ENCODE measurements at regions not wholly inside any gene's neighbourhood (a gene's known extent, or its start where the extent isn't known, plus 50 kb on each side); places are given as distances from the start of the nearest gene placed in this dataset.
A peak's percentile ranks its signal among the peaks of the same experiment; 100 is the strongest.

GRCh38 chr5:118552731-118553360 lies 435.5 kb downstream of the DTWD2 start:
- FAIRE-seq (no peak), DNase-seq (ENCODE audit: low read depth) (no peak)
- TF ChIP-seq CTCF (IDR thresholded peaks at IDR 0.05; ENCODE audit: insufficient read depth, low read length, severe bottlenecking) = no peak
- H3K36me3 ChIP-seq (ENCODE audit: control insufficient read depth, insufficient read depth, low read length) = no peaks in the 10 kb centered on the region
- no peak overlapping the region for H3K4me3 ChIP-seq (ENCODE audit: low read depth, low read length)
- H3K27me3 ChIP-seq (ENCODE audit: control insufficient read depth, insufficient read depth, low read length) = no peaks in the 10 kb centered on the region

GRCh38 chr5:118552146-118552545 lies 436.2 kb downstream of the DTWD2 start:
- FAIRE-seq = no peak
- Histone ChIP-seq H3K4me3 (ENCODE audit: low read depth, low read length) (no peak overlapping the region), H3K36me3 (ENCODE audit: control insufficient read depth, insufficient read depth, low read length) (no peaks in the 10 kb centered on the region), H3K27me3 (ENCODE audit: control insufficient read depth, insufficient read depth, low read length) (no peaks in the 10 kb centered on the region)
- TF ChIP-seq CTCF (IDR thresholded peaks at IDR 0.05; ENCODE audit: insufficient read depth, low read length, severe bottlenecking) = no peak
- DNase-seq (ENCODE audit: low read depth) = no peak

- H3K27me3 ChIP-seq (ENCODE audit: control insufficient read depth, insufficient read depth, low read length) = no peaks in the 10 kb centered on the region
- no peak for DNase-seq (ENCODE audit: low read depth)
- no peaks in the 10 kb centered on the region for H3K36me3 ChIP-seq (ENCODE audit: control insufficient read depth, insufficient read depth, low read length)
- TF ChIP-seq CTCF (IDR thresholded peaks at IDR 0.05; ENCODE audit: insufficient read depth, low read length, severe bottlenecking) = no peak
- H3K4me3 ChIP-seq (ENCODE audit: low read depth, low read length) = no peak overlapping the region
- FAIRE-seq = no peak
Measured at GRCh38 chr5:118551716-118552115, 436.6 kb downstream of the DTWD2 start.

- DNase-seq (ENCODE audit: low read depth) = no peak
- H3K36me3 ChIP-seq (ENCODE audit: control insufficient read depth, insufficient read depth, low read length) = no peaks in the 10 kb centered on the region
- no peak for TF ChIP-seq CTCF (IDR thresholded peaks at IDR 0.05; ENCODE audit: insufficient read depth, low read length, severe bottlenecking)
- no peak for FAIRE-seq
- H3K4me3 ChIP-seq (ENCODE audit: low read depth, low read length) = no peak overlapping the region
- no peaks in the 10 kb centered on the region for H3K27me3 ChIP-seq (ENCODE audit: control insufficient read depth, insufficient read depth, low read length)
Measured at GRCh38 chr5:118551031-118551430, 437.3 kb downstream of the DTWD2 start.

- DNase-seq (ENCODE audit: low read depth) (peak; percentile 79), FAIRE-seq (no peak)
- no peak for TF ChIP-seq CTCF (IDR thresholded peaks at IDR 0.05; ENCODE audit: insufficient read depth, low read length, severe bottlenecking)
- Histone ChIP-seq H3K4me3 (ENCODE audit: low read depth, low read length) (no peak overlapping the region), H3K36me3 (ENCODE audit: control insufficient read depth, insufficient read depth, low read length) (no peaks in the 10 kb centered on the region), H3K27me3 (ENCODE audit: control insufficient read depth, insufficient read depth, low read length) (no peaks in the 10 kb centered on the region)
Measured at GRCh38 chr5:118548761-118549720, 439.3 kb downstream of the DTWD2 start.

Measured in bronchial epithelial cell (primary cell).